ENCODE measurements at regions not wholly inside any gene's neighbourhood (a gene's known extent, or its start where the extent isn't known, plus 50 kb on each side); places are given as distances from the start of the nearest gene placed in this dataset.
"Not testable (repeated sequence)": the region's sequence is repeated elsewhere in the genome, so short reads cannot be mapped to it uniquely, and the experiment has no call there.

- DNase-seq, result no peak
- H3K4me1 ChIP-seq (ENCODE audit: control insufficient read depth, insufficient read depth, low read length), result no peaks in the 10 kb centered on the region
- no peak overlapping the region for H3K4me3 ChIP-seq (ENCODE audit: low read length)
- 80% methylated on average over 1 of the region's 8 CpGs for WGBS (ENCODE audit: insufficient coverage, low lambda C conversion rate)
- H3K27ac ChIP-seq (ENCODE audit: low read length), result no peak overlapping the region
- H3K27me3 ChIP-seq (ENCODE audit: control insufficient read depth, insufficient read depth, low read length), result no peaks in the 10 kb centered on the region
- H3K36me3 ChIP-seq (ENCODE audit: control insufficient read depth, insufficient read depth, low read length), result no peaks in the 10 kb centered on the region
- no peaks in the 10 kb centered on the region for H3K9me3 ChIP-seq (ENCODE audit: control insufficient read depth, low read depth, low read length)
Observed at GRCh38 chr5:167937635-167937998, 353.8 kb upstream of the WWC1 start.

- Histone ChIP-seq H3K27ac (ENCODE audit: low read length) (no peak overlapping the region), H3K4me1 (ENCODE audit: control insufficient read depth, insufficient read depth, low read length) (no peaks in the 10 kb centered on the region), H3K4me3 (ENCODE audit: low read length) (no peak overlapping the region), H3K27me3 (ENCODE audit: control insufficient read depth, insufficient read depth, low read length) (no peaks in the 10 kb centered on the region), H3K9me3 (ENCODE audit: control insufficient read depth, low read depth, low read length) (no peaks in the 10 kb centered on the region), H3K36me3 (ENCODE audit: control insufficient read depth, insufficient read depth, low read length) (no peaks in the 10 kb centered on the region)
- 90% methylated on average over 2 of the region's 6 CpGs for WGBS (ENCODE audit: insufficient coverage, low lambda C conversion rate)
- no peak for DNase-seq
Observed at GRCh38 chr5:167939686-167940085, 351.8 kb upstream of the WWC1 start.

GRCh38 chr5:167940911-167941310, 350.5 kb upstream of the WWC1 start:
- 83% methylated on average over 2 of the region's 3 CpGs for WGBS (ENCODE audit: insufficient coverage, low lambda C conversion rate)
- no peak for DNase-seq
- H3K4me3 ChIP-seq (ENCODE audit: low read length), result no peak overlapping the region

GRCh38 chr5:167941556-167941955, 349.9 kb upstream of the WWC1 start:
- H3K27ac ChIP-seq (ENCODE audit: low read length); H3K4me1 ChIP-seq (ENCODE audit: control insufficient read depth, insufficient read depth, low read length); H3K27me3 ChIP-seq (ENCODE audit: control insufficient read depth, insufficient read depth, low read length); H3K9me3 ChIP-seq (ENCODE audit: control insufficient read depth, low read depth, low read length); H3K4me3 ChIP-seq (ENCODE audit: low read length); H3K36me3 ChIP-seq (ENCODE audit: control insufficient read depth, insufficient read depth, low read length); DNase-seq: not testable (repeated sequence)
- no CpG with 5 or more reads among the region's 2 CpGs for WGBS (ENCODE audit: insufficient coverage, low lambda C conversion rate)

More at GRCh38 chr5:167940911-167941310, 350.5 kb upstream of the WWC1 start:
- Histone ChIP-seq H3K27ac (ENCODE audit: low read length) (no peak overlapping the region), H3K9me3 (ENCODE audit: control insufficient read depth, low read depth, low read length) (no peaks in the 10 kb centered on the region), H3K27me3 (ENCODE audit: control insufficient read depth, insufficient read depth, low read length) (no peaks in the 10 kb centered on the region), H3K4me1 (ENCODE audit: control insufficient read depth, insufficient read depth, low read length) (no peaks in the 10 kb centered on the region), H3K36me3 (ENCODE audit: control insufficient read depth, insufficient read depth, low read length) (no peaks in the 10 kb centered on the region)

- Histone ChIP-seq H3K9me3 (ENCODE audit: control insufficient read depth, low read depth, low read length) (no peaks in the 10 kb centered on the region), H3K27ac (ENCODE audit: low read length) (no peak overlapping the region), H3K4me3 (ENCODE audit: low read length) (no peak overlapping the region), H3K36me3 (ENCODE audit: control insufficient read depth, insufficient read depth, low read length) (no peaks in the 10 kb centered on the region), H3K27me3 (ENCODE audit: control insufficient read depth, insufficient read depth, low read length) (no peaks in the 10 kb centered on the region), H3K4me1 (ENCODE audit: control insufficient read depth, insufficient read depth, low read length) (no peaks in the 10 kb centered on the region)
- no peak for DNase-seq
- WGBS (ENCODE audit: insufficient coverage, low lambda C conversion rate), result no CpG with 5 or more reads among the region's 1 CpG
Observed at GRCh38 chr5:167943343-167943742, 348.1 kb upstream of the WWC1 start.

- Histone ChIP-seq H3K27ac (ENCODE audit: low read length) (no peak overlapping the region), H3K36me3 (ENCODE audit: control insufficient read depth, insufficient read depth, low read length) (no peaks in the 10 kb centered on the region), H3K4me1 (ENCODE audit: control insufficient read depth, insufficient read depth, low read length) (no peaks in the 10 kb centered on the region), H3K4me3 (ENCODE audit: low read length) (no peak overlapping the region), H3K9me3 (ENCODE audit: control insufficient read depth, low read depth, low read length) (no peaks in the 10 kb centered on the region), H3K27me3 (ENCODE audit: control insufficient read depth, insufficient read depth, low read length) (no peaks in the 10 kb centered on the region)
- no peak for DNase-seq
- WGBS (ENCODE audit: insufficient coverage, low lambda C conversion rate), result 100% methylated on average over 1 of the region's 9 CpGs
Observed at GRCh38 chr5:167944121-167944852, 347.2 kb upstream of the WWC1 start.

GRCh38 chr5:167945542-167946384, 345.7 kb upstream of the WWC1 start:
- Histone ChIP-seq H3K27ac (ENCODE audit: low read length) (no peak overlapping the region), H3K4me1 (ENCODE audit: control insufficient read depth, insufficient read depth, low read length) (no peaks in the 10 kb centered on the region), H3K9me3 (ENCODE audit: control insufficient read depth, low read depth, low read length) (no peaks in the 10 kb centered on the region), H3K4me3 (ENCODE audit: low read length) (no peak overlapping the region), H3K27me3 (ENCODE audit: control insufficient read depth, insufficient read depth, low read length) (no peaks in the 10 kb centered on the region), H3K36me3 (ENCODE audit: control insufficient read depth, insufficient read depth, low read length) (no peaks in the 10 kb centered on the region)
- no CpG with 5 or more reads among the region's 14 CpGs for WGBS (ENCODE audit: insufficient coverage, low lambda C conversion rate)
- peak; percentile 14 to 36 for DNase-seq

GRCh38 chr5:167947306-167947705, 344.1 kb upstream of the WWC1 start:
- WGBS (ENCODE audit: insufficient coverage, low lambda C conversion rate), result 50% methylated on average over 1 of the region's 1 CpG
- Histone ChIP-seq H3K9me3 (ENCODE audit: control insufficient read depth, low read depth, low read length) (no peaks in the 10 kb centered on the region), H3K4me3 (ENCODE audit: low read length) (no peak overlapping the region), H3K27me3 (ENCODE audit: control insufficient read depth, insufficient read depth, low read length) (no peaks in the 10 kb centered on the region), H3K4me1 (ENCODE audit: control insufficient read depth, insufficient read depth, low read length) (no peaks in the 10 kb centered on the region), H3K36me3 (ENCODE audit: control insufficient read depth, insufficient read depth, low read length) (no peaks in the 10 kb centered on the region), H3K27ac (ENCODE audit: low read length) (no peak overlapping the region)
- DNase-seq, result no peak

- no peak overlapping the region for H3K4me3 ChIP-seq (ENCODE audit: low read length)
- H3K27ac ChIP-seq (ENCODE audit: low read length), result no peak overlapping the region
- H3K4me1 ChIP-seq (ENCODE audit: control insufficient read depth, insufficient read depth, low read length), result no peaks in the 10 kb centered on the region
- no peaks in the 10 kb centered on the region for H3K36me3 ChIP-seq (ENCODE audit: control insufficient read depth, insufficient read depth, low read length)
- no peaks in the 10 kb centered on the region for H3K9me3 ChIP-seq (ENCODE audit: control insufficient read depth, low read depth, low read length)
- DNase-seq, result no peak
- no CpG with 5 or more reads among the region's 3 CpGs for WGBS (ENCODE audit: insufficient coverage, low lambda C conversion rate)
- H3K27me3 ChIP-seq (ENCODE audit: control insufficient read depth, insufficient read depth, low read length), result no peaks in the 10 kb centered on the region
Observed at GRCh38 chr5:167948251-167948650, 343.2 kb upstream of the WWC1 start.

GRCh38 chr5:167949435-167949834, 342.0 kb upstream of the WWC1 start:
- WGBS (ENCODE audit: insufficient coverage, low lambda C conversion rate), result no CpG with 5 or more reads among the region's 3 CpGs
- Histone ChIP-seq H3K4me1 (ENCODE audit: control insufficient read depth, insufficient read depth, low read length) (no peaks in the 10 kb centered on the region), H3K4me3 (ENCODE audit: low read length) (no peak overlapping the region), H3K9me3 (ENCODE audit: control insufficient read depth, low read depth, low read length) (no peaks in the 10 kb centered on the region), H3K36me3 (ENCODE audit: control insufficient read depth, insufficient read depth, low read length) (no peaks in the 10 kb centered on the region), H3K27me3 (ENCODE audit: control insufficient read depth, insufficient read depth, low read length) (no peaks in the 10 kb centered on the region), H3K27ac (ENCODE audit: low read length) (no peak overlapping the region)
- DNase-seq, result no peak
